ENCODE measurements at regions not wholly inside any gene's neighbourhood (a gene's known extent, or its start where the extent isn't known, plus 50 kb on each side); places are given as distances from the start of the nearest gene placed in this dataset.

GRCh38 chr16:6642271-6642670, 690.4 kb upstream of the RBFOX1 start:
- TF ChIP-seq POLR2AphosphoS5 (IDR thresholded peaks at IDR 0.05; ENCODE audit: borderline replicate concordance, low read depth, low read length) = no peak
- TF ChIP-seq FOXP2 (optimal IDR thresholded peaks at IDR 0.05; ENCODE audit: control extremely low read depth, extremely low read length, insufficient read depth) = no peak
- TF ChIP-seq EZH2 (IDR thresholded peaks at IDR 0.05) = no peak

Measured in SK-N-MC (cell line).